Inflammatory macrophage treated with lipopolysaccharide for 4 hours (primary cell): ENCODE measurements at regions not wholly inside any gene's neighbourhood (a gene's known extent, or its start where the extent isn't known, plus 50 kb on each side); places are given as distances from the start of the nearest gene placed in this dataset.
"Not testable (repeated sequence)": the region's sequence is repeated elsewhere in the genome, so short reads cannot be mapped to it uniquely, and the experiment has no call there.

Experiments
- DNase-seq: peaks from one replicate; pipeline ENCODE4 v3.0.0-alpha.2; 2020

DNA sequence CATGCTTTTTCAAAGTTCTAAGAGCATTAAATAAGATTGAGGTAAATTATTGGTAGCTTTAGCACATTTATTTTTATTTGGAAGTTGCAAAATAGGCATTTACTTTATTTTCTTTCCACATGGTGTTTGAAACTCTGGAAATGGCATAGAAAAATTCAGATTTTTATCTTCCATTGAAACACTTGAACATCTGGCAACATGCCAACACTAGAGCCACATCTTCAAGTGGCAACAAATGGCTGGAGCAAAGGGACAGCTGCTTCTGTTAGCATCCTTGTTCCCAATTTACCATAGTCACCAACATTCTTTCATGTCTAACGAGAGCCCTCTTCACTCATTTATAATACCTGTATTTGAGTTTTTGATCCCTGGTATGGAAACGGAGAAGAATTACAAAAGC lies 539.9 kb downstream of the ZNF608 start:
- no peak for DNase-seq

DNA sequence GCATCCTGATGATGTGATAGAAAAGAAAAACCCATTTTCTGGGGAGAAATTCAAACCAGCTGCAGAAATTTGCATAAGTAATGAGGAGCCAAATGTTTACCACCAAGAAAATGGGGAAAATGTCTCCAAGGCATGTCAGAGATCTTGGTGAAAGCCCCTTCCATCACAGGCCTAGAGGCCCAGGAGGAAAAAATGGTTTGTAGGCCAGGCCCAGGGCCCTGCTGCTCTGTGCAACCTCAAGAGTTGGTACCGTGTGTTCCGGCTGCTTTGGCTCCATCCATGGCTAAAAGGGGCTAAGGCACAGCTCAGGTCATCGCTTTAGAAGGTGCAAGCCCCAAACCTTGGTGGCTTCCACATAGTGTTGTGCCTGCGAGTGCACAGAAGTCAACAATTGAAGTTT lies 543.1 kb downstream of the ZNF608 start:
- no peak for DNase-seq

DNA sequence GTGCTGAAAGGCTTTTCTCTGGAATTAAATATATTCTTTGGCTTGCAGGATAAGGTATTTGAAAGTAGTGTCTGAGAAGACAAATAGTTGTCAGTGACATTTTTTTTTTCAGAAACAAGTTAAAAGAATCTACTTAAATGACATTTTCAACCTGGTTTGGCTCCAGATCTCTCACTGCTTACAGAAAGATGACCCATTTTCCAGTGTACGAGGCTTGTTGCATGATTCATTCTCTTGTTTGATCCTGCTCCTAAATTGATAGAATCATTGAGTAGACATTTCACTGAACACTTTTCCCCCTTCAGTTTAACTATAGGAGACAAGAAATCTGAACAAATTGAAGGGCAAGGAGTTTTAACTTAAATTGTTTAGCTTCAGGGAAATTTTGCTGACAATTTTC lies 546.1 kb downstream of the ZNF608 start:
- DNase-seq: no peak

DNA sequence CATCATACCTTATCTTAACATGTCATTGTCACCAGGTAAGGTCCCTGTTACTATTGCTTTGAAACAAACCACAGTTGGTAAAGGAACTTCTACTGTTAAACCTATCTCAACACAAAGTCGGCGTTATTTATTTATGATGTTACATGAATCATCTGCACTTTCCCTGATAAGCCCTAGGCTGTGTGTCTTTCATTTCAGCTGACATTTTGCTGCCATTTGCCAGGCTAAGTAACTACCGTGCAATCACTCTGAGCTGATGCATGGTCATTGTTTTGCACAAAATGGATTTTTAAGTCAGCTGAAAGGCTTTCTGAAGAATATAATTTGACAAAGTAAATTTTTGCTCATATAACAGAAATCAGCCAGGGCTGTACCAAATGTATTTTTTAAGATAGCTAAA lies 546.5 kb downstream of the ZNF608 start:
- DNase-seq: no peak

DNA sequence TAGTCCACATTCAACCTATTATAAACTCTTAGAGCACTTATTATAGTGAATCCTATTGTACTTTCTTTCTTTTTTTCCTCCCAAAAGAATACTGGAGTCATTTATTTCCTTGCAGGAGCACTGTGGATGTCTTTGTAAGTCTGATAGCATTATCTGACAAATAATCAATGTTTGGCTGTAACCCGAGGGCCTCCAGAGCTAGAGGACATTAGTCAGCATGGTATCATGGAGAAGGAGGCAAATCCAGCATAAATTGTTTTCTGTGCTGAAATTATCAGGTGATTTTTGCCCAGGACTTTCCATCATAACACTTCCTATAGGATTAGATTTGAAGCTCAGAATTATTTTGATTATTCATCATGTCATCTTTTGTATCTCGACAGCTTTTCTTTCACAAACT lies 551.0 kb downstream of the ZNF608 start:
- DNase-seq: no peak

DNA sequence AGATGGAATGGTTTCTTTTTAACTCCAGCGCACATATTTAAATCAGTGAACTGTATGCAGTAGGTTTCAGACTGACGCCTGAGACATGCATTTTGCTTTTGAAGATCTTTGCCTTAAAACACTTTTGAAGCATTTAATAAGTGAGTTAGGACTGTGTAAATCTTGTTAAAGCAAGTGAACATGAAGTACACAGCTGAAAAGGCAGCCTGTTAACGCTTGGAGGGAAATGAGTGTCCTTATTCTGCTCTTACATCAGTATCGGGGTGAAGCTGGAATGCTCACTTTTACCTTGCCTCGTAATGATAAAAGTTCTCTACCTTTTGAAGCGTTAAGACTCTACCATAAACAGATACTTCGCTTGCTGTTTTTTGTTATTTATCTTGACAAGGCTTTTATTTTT lies 552.2 kb downstream of the ZNF608 start:
- DNase-seq: no peak

DNA sequence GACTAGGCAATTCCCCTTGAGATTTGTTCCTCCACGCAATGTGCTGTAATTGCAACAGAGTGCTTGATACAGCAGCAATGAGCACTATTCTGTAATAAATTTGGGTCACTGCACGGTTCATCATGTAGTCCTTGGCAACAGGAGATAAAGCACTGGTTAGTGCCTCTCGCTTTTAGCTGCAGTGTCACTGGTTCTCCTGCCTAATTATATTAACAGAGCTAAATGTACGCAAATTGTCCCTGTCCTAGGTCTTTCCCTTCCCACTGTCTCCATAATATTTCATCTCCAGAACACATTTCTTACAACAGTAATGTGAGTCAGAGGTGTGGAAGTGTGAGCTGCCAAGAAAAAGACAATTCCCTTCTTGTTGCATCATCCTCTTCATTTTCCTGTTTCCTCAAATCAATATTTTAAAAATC lies 553.1 kb downstream of the ZNF608 start:
- DNase-seq: no peak

DNA sequence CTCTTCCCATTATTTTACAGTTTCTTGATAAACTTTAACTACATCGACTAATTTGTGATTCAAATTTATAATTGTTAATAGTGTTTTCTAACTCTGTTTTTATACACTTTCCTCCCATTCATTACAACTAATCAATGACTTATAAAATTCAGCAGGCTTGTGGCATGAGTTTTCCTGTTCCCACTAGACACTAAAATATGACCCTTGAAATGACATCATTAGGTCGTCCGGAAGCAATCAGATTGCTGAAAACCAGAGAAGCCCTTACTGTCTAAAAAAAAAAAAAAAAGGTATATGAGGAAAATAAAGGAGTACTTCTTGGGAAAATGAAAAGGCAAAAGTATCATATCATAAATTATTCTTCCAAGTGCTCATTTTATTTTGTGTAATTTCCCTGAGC lies 553.7 kb downstream of the ZNF608 start:
- no peak for DNase-seq

DNA sequence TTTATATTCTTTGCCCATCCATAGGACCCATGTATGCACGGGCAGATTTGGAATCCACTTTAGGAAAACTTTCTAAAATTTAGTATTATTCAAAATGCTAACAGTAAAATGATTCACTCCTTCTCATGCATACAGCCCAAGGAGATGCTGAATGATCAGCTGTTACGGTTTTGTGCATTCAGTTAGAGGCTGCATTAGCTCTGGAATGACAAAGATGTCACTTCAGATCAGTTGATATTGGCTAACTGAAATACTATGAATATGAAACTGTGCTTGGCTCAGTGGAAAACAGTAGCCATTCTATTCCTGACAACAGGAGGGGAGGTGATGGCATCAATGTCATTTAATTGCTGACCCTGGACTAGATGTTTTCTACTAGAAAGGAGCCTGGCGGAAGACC lies 560.7 kb downstream of the ZNF608 start:
- DNase-seq: no peak

DNA sequence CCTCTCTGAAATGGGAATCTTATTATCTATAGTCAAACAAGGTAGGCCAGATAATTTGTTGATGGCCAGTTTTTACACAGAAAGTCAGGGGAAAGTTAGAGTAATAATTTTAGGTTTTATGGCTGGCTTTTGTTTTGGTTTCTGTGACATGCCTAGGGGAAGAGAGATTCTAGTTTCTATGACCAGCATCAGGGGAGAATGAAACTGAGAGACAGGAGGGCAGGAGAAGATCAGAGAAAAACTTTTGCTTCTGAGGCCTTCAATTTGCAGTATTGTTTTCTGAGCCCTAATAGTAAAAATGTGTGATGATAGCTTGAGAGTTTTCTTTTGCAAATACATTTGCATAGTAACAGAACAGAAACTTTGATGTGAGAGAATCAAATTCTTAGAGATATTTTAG lies 564.3 kb downstream of the ZNF608 start:
- no peak for DNase-seq

DNA sequence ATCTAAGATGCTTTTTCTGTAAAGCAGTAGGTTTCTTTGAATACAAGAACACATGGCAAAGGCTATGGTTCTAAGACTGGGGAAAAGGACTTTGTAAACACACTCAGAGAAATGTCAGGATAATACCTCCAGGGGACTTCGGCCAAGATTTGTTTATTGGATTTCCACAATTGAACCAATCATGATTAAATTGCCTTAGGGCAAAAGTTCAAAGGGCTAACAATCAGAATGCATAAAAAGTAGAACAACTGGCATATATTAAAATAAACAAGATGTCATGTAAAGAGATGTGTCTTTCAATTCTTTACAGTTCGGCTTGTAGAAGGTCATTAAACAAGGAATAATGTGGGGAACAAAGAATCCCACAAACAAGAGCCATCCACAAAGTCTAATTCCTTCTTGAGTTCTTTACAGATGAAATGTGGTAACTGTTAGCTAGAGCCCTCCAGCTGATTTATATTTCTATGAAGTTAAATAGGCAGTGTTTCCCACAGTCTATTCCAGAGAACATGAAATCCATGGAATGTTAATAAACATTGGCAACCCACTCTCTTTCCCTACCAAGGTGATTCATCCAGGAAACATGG lies 565.5 kb downstream of the ZNF608 start:
- DNase-seq: no peak

DNA sequence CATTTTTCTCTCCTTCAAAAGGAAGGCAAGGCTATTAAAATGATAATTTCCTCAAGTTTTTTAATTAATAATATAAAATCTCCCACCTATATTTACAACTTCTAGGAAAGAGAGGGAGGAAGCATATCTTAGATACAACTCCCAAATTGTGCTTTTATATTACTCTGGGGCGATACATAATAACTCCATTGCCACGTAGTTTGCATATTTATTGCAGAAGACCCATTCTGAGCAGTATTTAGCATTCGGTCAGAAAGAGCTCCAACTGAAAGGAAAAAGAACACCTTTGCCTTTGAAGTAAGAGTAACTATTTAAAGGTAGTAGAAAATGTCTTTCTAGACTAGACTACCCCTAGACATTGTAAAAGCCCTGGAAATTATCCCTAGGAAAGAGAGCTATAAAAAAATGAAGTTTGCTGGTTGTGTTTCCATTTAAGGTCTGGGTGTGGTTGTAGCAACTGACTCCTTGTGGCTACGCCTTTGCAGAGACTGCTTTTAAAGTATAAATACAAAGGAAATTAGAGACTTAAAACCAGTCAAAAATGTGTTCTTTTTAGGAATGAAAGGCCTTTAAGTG lies 566.1 kb downstream of the ZNF608 start:
- no peak for DNase-seq

DNA sequence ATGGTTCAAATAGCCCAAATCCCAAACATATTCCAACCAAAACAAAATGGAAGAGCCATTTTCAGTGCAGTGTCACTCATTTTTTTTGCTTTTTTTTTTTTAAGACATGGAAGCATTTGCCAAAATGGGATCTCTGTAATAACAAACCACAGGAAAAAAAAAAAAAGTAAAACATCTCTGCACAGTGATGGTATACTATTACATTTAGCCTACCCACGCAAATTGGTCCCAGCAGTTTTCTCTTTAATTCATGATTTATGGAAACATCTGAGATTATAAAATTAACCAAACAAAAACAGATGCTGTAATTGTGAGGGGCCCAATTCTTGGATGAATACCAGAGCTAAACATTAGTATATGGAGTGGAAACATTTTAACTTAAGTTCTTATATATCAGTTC lies 566.6 kb downstream of the ZNF608 start:
- DNase-seq: no peak

DNA sequence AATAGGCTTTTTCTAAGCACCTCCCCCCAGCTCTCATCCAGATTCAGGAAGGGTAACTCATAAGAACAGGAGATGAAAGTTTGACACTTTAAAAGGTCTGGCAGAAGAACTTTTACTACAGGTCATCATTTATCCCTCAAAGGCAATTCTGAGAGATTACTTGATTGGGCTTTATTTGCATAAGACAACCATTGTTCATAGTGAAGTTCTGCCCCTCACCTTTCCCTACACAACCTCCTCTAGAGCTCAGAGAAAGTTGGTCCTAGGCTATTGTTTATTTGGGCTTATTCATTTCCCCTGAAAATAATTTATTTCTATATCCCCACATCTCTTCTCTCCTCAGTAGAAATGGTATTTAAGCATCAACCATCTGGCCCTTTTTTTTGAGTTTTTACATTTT lies 568.4 kb downstream of the ZNF608 start:
- DNase-seq: no peak

DNA sequence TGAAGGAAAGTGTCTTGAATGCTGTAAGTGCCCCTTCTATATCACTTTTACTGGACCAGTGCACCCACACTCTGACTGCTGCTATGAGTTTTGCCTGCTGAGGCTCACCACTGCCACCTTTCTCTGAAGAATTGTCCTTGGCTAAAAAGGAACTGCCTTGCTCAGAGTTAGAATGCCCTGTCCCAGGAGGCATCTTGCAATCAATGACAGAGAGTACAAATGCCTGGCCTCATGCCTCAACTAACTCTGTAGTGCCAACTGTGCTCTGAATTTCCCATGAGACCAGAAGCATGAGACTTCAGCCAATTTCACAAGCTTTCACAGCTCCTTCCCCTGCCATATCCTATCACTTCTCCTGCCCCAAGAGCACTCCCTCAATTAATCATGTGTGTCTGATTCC lies 569.7 kb downstream of the ZNF608 start:
- no peak for DNase-seq

DNA sequence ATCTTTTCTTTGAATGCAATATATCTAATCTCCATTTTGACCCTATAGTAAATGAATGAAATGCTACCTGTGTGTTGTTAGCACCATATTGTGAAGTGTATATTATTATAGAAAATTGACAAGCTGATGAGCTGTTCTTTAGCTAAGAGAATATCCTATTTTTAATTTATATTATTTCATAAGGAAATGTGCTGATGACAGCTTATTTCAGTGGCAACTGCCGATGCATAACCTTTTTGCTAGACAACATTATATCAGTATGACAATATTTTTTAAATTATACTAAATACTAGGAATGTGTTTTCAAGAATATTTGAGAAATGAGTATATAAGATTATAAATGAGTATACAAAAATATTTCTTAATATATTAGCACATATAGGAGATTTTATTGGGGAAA lies 573.1 kb downstream of the ZNF608 start:
- DNase-seq: no peak

DNA sequence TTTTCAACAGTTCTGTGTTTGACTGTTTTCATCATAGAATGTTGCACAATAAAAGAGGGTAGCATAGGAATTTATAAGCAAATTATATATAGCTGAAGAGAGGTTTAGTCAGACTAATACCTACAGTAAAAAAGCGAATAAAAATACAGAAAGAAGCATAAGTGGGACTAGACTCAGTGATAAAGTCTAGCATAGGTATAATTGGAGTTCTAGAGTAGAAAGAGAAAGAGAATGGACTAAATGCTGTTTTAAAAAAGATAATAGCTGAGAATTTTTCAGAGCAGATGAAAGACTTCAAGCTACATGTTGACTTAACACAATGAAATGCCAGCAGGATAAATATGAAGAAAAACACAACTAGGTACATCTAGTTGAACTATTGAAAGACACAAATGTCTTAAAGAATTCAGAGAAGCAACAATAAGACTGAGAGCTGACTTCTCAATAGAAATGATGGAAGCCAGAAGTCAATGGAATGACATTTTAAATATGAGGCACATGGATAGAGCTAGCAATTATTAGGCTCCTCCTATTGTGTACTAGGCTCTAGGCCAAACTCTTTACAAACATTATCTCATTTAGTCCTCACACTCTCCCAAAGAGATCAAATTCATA lies 573.9 kb downstream of the ZNF608 start:
- DNase-seq: no peak

DNA sequence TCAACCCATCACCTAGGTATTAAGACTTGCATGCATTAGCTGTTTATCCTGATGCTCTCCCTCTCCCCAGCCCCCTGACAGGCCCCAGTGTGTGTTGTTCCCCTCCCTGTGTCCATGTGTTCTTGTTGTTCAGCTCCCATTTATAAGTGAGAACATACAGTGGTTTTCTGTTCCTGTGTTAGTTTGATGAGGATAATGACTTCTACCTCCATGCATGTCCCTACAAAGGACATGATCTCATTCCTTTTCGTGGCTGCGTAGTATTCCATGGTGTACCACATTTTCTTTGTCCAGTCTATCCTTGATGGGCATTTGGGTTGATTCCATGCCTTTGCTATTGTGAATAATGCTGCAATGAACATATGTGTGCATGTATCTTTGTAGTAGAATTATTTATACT lies 578.3 kb downstream of the ZNF608 start:
- not testable (repeated sequence) for DNase-seq

DNA sequence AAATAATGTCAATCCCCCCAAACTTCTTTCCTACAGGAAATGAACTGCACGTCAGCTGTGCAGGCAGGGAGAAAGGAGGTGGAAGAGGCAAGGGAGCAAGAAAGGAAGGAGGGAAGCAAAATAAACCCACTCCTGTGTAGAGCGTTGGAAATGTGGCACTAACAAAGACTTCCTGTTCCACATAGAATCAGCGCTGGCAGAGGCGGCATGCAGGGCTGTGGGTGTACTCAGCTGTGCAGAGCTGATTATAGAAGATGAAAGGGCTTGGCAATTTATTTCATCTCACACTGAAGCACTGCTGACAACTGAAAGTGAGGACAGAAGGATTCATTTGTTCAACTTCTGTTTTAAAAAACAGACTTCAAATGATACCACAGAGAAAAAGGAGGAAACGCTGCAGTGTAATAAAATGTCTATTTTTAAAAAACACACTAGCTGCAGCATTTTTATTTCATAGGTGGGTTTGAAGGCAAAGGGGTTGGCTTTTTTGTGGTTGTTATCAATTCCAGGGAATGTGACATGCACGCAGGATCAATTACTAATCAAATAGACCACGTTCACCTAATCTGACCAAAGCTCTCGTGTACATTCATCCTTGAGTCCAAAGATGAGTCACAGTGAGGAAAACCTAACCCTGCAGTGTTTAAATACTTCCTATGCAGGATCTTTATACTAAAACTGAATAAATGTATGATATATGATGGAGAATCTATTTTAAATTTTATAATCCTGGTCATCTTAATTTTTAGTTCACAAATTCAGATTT lies 583.5 kb downstream of the ZNF608 start:
- peak; percentile 7 for DNase-seq

DNA sequence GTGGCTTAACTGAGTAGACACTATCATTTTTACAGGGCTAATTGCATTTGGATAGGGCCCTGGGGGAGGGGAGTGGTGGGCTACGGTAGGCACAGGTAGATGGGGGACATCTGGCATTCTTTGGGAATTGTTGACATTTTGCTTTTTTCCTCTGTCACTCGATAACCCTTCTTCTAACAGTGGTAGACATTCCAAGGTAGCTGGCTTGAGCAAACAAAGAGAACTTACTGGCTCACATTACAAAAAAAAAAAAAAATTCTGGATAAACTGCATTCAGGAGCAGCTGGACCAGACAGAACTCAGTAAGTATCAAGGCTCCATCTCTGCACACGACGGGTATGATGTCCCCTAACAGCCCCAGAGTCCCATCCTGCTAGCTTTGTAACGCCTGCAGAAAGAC lies 585.2 kb downstream of the ZNF608 start:
- no peak for DNase-seq

DNA sequence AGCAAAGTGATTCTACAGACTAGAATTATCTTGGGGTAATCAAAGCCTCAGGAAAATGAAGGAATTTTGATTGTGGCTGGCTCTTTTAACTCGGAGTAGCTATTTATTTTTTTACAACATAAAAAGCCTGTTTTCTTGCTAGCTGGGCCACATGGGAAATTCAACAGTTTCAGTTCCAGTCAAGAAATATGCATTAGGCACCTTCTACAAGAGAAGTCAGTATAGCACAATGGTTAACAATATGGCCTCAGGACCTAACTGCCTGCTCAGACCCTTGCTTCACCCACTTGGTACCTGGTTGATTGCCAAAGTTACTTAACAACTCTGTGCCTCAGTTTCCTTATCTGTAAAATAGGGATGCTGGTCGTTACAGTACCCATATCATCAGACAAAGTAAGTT lies 586.2 kb downstream of the ZNF608 start:
- DNase-seq: no peak

DNA sequence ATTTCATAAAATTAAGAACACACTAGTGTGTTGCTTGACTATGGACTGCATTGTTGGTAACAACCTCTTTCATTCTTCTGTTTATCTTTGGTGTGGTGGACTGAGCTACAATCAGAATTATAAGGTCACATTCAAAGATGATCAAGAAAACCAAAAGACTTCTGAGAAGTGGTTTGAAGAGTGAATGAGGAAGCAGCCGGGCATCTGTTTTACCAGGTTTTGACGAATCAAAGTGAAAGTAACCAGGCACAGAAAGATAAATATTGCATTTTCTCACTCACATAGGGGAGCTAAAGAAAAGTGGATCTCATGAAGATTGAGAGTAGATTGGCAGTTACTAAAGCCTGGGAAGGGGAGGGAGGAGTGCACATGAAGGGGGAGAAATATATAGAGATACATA lies 589.1 kb downstream of the ZNF608 start:
- peak; percentile 2 for DNase-seq

DNA sequence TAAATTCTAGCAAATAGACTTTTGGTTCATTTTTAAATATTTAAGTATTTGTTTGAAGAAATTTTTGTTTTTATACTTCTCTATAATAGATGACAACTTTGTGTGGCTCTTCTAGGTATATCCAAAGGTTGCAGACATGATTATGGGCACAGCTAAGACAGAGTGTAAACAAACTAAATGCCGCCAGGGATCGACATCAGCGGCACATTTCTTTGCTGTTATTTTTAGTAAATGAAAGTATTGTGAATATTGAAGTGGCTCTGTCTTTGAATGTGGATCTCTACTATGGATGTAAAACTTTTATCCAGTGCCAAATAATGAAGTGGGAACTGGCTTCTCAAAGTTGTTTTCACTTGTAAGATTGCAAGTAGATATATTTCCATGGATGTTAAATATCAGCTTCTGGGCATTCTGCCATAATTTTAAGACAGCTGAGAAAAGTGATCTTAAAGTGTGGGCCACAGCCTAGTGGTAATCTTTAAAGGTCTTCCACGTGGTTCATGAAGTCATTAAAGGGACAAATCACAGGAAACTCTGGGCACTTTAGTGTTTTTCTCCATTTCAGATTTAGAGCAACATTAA lies 589.9 kb downstream of the ZNF608 start:
- no peak for DNase-seq

DNA sequence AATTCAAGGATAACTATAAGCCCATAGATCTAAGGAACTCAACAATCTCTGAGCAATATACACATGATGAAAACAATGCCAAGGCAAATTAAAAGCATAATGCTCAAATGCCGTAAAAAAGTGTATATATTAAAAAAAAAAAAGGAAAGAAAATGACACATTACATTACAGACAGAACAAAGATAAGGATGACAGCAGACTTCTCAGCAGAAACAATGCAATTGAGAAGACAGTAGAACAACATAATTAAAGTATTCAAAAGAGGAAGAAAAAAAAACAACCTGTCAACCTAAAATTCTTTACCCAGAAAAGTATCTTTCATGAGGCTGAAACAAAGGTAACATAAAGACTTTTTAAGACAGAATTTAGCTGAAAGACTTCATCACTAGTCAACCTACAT lies 591.7 kb downstream of the ZNF608 start:
- DNase-seq: no peak
